ENCODE measurements at regions not wholly inside any gene's neighbourhood (a gene's known extent, or its start where the extent isn't known, plus 50 kb on each side); places are given as distances from the start of the nearest gene placed in this dataset.
"Not testable (repeated sequence)": the region's sequence is repeated elsewhere in the genome, so short reads cannot be mapped to it uniquely, and the experiment has no call there.

- TF ChIP-seq CTCF, EZH2, EZH2phosphoT487 (IDR thresholded peaks at IDR 0.05): not testable (repeated sequence)
Measured at GRCh38 chr2:105529258-105529657, 130.4 kb upstream of the FHL2 start.
